GM18858 (cell line): ENCODE measurements at regions not wholly inside any gene's neighbourhood (a gene's known extent, or its start where the extent isn't known, plus 50 kb on each side); places are given as distances from the start of the nearest gene placed in this dataset.
"Not testable (repeated sequence)": the region's sequence is repeated elsewhere in the genome, so short reads cannot be mapped to it uniquely, and the experiment has no call there.

Source experiments
- ATAC-seq: cut with Tn5 transposase; IDR thresholded peaks from one replicate; pipeline ENCODE4 v1.9.1; 2021; ENCODE audit not compliant: unreplicated experiment

DNA sequence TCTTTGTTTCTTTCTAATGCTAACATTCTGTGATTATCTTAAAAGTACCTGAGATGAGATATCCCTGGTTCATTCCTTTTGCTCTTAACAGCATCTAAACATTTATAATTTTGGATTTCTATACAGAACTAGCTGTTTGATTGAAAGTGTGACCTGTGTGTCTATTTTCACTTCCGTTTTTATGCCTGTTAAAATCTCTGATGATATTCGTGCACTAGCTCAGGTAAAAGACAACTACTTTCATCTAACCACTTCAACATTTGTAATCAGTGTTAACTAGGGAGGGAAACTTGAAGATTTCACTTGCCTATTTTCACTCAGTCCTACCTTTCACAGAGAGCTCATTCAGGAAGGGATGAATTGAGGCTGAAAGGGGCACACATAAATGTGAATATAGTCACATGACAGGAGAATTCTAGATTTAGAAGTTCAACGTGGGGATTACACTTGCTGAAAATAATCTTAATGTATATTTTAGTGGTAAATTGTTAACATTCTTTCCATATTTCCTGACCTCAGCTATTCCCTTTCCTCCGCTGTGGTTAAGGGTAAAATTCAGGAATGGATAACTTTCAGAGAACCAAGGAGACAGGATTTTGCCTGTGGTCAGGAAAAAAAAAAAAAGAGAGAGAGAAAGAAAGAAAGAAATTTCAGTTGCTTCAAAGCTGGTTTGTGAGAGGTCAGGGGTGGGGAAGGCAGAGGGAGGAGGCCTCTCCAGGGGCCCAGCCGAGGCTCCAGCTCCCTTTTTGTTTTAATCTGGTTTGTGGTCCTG, 159.8 kb upstream of the TSC22D2 start:
- no peak for ATAC-seq

DNA sequence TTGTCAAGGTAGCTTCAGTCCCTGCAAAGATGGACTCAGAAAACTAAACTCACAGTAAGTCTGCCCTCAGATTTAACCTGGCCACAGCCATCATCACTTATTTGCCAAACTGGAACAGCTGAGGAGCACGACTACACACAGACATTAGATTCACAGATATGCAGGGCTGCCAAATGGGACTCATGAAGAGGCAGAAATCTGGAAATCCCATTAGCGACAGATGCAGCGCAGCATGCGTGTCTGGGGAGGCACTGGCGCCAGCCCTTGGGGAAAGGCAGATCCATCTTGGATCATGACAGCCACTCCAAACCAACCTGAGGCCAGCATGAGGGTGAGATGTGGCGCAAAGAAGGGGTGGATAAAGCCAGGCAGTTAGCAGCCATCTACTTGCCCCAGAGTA, 160.7 kb upstream of the TSC22D2 start:
- no peak for ATAC-seq

DNA sequence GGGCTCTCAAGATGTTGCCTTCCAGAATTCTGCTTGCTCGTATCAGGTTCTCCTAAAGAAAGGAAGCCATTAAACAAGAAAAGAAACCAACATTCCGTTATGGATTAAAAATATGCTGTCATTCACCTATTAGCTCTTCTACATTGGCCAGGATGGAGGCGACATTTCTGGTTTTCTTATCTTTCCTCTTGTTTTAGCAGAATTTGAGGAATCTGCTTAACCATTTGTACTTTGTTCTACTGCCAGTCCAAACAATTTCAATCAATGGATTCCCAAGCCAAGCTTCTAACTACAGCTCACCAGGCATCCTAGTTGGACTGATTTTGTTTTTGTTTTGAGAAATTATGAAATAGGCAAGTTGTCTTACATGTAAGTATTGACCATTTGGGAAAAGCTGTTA, 164.6 kb upstream of the TSC22D2 start:
- no peak for ATAC-seq

DNA sequence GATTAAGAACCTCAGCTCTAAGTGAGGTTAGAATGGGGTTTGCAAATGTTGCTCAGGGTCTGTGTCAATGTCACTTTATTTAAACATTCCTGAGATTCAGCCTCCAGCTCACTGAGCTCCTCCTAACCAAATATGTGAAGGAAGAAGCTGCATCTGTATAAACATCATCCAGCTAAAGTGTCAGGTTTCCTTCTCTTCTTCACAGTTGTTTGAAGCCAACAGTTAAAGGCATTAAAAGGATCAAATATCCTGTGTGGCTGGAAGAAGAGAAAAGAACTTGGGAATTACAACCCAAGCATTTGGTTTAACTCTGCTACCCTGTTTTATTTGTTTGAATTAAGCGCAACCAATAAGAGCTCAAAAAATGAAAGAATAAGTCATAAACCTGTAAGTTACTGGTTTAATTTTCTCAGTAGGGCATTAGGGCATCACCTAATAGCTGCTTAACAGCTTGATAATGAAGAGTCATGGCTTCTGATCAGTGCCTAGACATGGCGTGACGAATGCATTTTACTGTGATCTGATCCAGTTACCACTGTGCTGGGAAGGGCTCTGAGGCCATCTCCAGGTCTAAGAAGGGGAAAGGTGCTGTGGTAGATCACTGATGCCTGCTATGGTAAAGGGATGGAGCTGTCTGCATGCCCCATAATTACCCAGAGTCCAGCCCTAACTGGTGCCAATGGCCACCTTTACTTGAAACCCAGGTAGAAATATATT, 165.7 kb upstream of the TSC22D2 start:
- ATAC-seq, result no peak

DNA sequence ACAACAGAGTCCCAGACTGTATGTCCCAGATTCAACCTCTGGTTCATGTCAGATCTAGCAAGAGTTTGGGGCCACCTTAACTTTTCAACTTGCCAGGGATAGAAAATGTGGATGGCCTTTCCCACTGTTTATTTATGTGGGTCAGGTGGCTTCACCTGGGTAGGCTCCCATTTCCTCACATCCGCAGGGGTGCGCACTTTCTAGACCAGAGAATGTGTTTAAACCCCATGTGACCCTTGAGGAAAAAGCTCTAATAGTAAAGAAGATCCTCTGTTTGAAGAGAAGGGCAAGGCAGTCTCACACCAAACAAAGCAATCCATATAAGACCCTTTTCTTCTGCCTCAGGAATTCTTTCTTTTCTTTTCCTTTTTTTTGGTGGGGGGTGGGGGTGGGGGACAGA, 167.2 kb upstream of the TSC22D2 start:
- ATAC-seq, result no peak

DNA sequence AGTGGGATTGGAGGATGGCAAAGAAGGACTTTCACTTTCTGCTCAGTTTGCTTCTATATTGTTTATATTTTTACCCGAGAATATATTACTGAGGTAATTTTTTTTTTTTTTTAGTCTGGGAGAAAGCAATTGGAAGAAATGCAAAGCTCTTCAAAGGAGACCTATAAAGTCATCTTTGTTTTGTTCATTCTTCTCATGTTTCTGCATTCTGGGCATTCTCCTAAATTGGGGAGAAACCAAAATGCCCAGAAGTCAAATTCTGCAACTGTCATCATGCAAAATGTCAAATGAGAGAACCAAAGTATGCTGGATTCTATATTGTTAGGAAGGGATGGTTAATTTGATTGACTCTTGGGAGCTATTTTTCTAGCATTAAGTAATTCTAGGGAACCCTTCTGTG, 168.3 kb upstream of the TSC22D2 start:
- no peak for ATAC-seq

DNA sequence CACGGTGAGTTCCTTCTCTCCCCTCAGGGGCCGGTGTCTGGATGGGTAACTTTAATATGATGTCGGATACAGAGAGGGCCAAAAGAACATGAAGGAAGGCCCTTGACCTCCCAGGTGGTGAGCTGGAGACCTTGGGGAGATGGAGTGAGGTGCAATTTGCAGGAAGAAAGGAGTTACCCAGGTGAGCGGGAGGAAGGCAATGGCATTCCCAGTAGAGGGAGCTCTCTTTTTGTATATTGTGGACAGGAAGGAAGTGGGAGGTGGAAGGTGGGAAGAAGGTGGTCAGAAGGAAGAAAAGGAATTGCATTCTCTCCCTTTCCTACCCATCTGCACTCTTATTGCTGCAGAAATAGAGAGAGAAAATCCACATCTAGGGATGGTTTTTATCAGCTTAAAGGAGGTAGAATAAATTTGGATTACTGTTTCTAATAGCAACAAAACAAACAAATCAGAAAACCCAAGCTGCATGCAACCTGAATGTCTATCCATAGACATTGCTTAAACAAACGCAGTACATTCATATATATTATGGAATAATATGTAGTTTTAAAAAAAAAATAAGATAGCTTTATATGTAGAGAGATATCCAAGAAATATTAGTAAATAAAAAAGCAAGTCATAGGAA, 169.0 kb upstream of the TSC22D2 start:
- ATAC-seq, result no peak

DNA sequence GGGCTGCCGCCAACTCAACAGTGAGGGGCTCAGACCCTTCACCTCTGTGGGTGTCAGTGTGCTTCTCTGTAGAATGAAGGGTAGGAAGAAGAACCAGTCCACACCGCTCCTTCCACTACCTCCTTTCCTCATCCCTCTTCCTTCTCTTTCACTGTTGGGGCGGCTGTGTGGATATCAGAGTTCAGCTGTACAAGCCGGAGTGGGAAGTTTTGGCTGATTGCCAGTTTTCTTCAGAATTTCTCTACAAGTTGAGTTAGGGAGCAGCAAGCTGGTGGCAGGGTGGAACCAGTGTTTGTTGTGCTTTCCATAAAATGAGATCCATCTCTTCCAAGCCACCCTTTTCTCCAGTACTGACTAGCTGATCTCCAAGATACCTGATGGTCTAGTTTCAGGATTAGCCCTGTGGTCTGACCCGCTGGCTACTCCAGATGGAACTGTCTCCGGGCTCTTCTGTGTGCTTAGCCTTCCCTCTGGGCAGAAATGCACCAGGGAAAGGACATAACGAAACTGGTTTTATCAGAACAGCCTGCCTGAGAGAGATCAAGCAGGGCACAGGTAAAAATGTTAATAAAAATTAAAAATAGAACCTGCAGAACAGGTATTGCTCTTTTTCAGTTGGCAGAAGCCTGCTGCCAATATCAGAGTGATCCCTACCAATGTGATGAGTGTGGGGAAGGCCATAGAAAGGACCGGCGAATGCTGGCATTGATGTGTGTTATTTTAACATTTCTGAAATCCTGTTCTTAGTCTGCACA, 169.9 kb upstream of the TSC22D2 start:
- ATAC-seq, result no peak

DNA sequence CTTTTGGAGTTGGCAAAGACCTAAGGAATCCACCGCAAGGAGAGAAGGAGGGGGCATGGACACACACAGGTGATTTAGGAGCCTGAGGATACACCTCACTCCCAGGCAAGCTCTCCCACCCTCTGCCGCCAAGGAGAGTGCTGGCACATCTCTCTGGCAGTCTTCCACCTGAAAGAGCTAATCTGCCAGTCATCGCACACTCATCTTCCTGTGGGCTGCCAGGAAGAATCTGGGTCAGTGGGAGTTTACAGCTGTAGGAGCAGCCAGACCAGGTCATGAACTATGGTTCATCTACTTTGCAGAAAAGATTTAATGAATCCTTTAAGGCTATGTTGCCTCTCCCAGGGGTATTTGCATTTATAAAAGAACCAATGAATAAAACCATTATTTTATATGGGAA, 170.6 kb upstream of the TSC22D2 start:
- ATAC-seq, result no peak

DNA sequence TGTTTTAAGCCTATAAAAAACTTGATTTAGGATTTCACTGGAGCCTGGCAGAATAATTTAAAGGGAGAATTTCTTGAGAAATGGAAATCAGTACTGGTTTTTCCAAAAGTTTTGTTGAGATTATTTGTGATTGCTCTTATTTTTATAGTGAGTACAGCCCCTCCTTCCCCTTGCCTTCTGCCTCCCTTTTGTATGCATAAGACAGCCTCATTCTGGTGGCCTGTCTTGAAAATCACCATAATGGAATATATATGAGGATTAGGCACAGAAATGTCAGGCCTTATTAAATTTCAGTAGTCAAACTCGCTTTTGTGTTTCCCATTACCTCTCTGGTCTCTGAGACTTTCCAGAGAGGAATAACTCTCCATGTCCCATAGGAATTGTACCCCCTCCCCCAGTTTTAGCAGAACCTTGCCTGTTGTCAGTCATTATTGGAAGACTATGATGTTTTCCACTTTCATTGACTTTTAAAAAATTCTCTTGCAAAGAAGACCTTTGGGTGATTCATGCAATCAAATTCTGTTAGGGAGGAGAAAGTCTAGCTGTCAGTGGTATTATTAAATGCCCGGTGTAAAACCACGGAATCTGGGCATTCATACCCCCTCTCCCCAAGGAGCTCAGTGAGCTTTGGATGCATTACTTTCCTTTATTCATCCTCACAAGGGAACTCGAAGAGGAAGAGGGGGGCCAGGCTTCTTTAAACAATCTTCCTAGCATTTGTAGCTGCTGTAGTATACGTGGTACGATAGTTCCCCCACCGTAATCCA, 171.6 kb upstream of the TSC22D2 start:
- no peak for ATAC-seq

DNA sequence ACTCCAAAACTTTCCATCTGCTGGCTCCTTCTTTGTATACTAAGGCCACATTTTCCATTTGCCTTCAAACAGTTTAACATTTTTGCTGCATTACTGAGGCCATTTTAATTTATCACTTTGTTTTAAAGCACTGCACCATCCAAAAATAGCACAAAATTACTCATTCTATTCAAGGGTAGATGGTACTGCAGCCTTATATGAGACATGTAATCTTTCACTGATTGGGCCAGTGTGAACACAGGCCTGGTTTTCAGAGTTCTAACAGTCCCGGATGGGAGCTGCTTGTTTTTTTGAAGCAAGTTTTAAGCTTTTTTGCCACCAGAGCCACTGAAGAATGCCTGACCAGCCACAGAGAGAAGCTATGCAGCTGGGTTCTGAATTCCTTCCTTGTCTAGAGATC, 172.3 kb upstream of the TSC22D2 start:
- ATAC-seq, result no peak

DNA sequence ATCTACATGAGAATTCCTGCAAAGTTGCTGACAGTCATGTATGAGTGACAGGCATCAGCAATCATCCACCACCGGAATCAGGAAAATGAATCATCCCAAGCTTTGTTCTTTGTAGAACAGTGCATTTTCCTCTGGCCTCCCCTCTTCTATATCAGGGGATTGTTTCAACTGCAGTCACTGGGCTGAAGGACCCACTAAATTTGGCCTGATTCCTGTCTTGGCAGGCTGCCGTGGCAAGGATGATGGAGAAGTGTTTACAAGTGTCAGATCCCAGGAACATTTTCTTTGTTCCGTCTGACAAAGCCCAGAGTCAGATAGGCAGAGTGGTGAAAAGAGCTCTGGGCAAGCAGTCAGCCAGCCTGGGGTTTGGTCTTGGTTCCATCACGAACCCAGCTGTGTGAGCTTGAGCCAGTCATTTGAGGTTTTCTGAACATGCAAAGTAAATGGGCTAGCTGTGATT, 175.1 kb upstream of the TSC22D2 start:
- ATAC-seq, result no peak

DNA sequence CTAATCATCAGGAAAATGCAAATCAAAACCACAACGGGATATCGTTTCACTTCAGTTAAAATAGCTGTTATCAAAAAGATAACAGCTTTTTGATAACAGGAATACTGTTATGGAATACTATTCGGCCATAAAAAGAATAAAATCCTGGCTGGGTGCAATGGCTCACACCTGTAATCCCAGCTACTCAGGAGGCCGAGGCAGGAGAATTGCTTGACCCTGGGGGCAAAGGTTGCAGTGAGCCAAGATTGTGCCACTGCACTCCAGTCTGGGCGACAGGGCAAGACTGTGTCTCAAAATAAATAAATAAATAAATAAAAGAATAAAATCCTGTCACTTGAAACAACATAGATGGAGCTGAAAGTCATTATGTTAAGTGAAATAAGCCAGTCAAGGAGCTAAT, 178.1 kb upstream of the TSC22D2 start:
- ATAC-seq, result no peak

DNA sequence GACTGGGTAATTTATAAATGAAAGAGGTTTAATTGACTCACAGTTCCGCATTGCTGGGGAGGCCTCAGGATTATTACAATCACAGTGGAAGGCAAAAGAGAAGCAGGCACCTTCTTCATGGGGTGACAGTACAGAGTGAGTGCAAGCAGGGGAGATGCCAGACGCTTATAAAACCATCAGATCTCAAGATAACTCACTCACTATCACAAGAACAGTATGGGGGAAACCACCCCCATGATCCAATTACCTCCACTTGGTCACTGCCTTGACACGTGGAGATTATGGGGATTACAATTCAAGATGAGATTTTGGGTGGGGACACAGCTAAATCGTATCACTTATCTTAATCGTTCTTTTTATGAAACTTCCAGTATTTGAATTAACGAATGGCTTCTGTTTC, 179.5 kb upstream of the TSC22D2 start:
- ATAC-seq, result not testable (repeated sequence)

DNA sequence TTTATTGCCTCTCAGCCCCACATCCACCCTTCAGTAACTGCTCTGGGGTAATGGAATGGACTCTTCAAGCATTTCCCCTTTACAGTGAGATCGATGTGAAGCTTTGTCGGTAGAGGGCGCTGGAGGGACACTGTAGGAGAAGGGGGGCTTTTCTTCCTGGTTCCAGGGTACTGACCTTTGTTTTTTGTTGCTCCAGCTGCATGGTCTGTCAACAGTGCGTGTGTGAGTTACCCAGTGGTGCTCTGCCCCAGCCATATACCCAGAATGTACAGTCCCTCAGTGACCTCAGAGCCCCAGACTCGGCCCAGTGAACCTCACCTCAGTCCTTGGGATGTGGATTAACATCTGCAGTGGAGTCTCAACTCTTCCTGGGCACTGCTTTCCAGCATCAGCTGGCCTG, 180.3 kb upstream of the TSC22D2 start:
- ATAC-seq, result no peak

DNA sequence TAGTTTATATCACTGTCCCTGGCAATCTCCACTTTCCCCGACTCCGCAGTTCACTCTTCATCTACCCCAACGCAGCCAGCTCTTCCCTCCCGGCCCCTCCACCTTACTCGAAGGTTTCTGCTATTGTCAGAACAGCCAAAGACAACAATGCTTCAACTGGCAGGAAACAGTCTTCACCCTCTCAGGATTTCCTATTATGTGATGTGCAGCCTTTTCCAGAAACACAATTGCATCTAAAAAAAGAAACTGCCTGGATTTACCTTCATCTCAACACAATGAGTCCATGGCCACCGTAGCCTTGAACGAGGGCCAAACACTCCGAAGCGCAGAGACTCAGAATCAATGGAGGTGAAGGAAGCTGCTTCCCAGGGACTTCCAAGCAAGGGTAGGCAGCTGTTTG, 182.1 kb upstream of the TSC22D2 start:
- ATAC-seq, result no peak

DNA sequence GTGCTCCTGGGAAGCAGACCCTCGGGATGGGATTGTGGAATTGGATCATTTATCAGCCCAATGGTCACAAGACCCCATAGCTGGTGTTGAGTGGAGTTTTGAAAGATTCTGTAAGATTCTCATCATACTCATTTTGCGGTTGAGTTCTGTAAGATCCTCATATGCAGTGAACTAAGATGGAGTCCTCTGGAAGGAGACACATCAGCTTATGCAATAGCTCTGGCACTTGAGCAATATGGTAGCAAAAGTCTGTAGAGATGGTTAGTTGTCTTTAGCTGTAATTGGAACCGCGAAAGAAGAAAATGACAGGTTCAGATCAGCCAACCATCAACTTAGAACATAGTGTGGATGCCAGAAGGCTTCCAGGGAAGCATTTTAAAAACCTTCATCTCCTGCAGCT, 184.5 kb upstream of the TSC22D2 start:
- no peak for ATAC-seq

DNA sequence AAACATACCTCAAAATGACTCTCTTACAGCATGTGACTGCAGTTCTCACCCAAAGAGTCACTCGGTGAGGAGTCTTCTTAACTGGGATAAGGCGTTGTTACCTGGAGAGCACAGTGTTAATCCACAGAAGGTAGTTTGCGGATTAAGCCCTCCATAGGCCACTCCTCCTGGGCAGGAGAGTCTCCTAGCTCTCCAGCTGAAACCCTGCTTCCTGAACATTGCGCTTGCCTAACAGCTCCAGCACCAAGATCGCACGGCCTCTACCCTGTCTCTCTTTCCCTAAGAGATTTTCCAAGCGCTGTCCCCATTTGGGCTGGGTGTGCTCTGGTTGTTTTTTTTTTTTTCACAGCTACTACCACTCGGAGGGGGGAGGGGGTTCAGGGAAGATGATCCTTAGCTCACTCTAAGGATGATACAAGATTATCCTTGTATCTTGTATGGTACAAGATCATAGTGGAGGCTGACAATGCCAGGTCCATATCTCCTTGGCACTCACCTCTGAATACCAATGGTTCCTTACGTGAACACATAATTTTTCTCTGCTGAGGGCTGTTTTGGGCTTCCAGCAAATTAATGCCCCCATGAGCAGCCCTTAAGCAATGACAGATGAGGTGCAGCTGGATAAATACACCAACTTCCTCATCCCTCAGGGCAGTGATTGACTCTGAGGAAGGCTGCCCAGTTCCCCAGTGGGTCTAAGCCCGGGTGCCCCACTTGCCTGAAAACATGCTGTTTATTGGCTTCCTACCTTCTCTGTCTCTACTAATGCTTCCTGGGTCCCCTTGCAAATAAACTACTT, 185.2 kb upstream of the TSC22D2 start:
- ATAC-seq, result no peak

DNA sequence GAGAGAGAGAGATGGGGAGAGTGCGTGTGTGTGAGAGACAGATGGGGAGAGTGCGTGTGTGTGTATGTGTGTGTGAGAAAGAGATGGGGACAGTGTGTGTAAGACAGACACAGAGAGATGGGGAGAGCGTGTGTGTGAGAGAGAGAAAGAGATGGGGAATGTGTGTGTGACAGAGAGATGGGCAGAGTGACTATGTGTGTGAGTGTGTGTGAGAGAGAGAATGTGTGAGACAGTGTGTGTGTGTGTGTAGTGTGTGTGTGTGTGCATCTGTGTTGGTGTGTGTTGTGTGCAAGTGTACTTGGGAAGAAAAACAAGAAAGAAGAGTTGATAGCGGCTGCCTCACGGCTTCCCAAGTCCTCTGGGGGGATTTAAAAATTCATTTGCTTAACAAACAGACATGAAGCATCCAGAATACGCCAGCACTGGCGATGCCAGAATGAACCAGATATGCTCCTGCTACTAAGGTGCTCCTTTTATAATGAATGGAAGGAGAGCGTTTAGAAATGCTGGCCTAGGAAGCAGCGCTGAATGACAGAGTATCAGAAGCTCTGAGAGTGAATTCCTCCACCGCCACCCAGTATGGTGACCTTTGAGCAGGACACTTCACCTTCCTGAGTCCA, 186.1 kb upstream of the TSC22D2 start:
- no peak for ATAC-seq
